ENCODE measurements at regions not wholly inside any gene's neighbourhood (a gene's known extent, or its start where the extent isn't known, plus 50 kb on each side); places are given as distances from the start of the nearest gene placed in this dataset.

- no peaks in the 10 kb centered on the region; the same call in 1 of the 2 replicates for H3K4me1 ChIP-seq (ENCODE audit: insufficient read depth)
- H3K4me3 ChIP-seq: no peak overlapping the region
- Mint-ChIP-seq H3K9me3 (no peaks in the 10 kb centered on the region; the same call in 2 of the 3 replicates), H3K27me3 (ENCODE audit: insufficient read depth, low read depth, poor library complexity) (peaks cover 5% of the 10 kb centered on the region), H3K4me1 (peaks cover 22% of the 10 kb centered on the region), H3K27ac (no peak overlapping the region), H3K4me3 (no peak overlapping the region), H3K36me3 (ENCODE audit: low read depth) (no peaks in the 10 kb centered on the region)
- H3K36me3 ChIP-seq (ENCODE audit: insufficient read depth): no peaks in the 10 kb centered on the region
- H3K27me3 ChIP-seq (ENCODE audit: insufficient read depth): no peaks in the 10 kb centered on the region
- H4K20me1 ChIP-seq (replicated peaks; ENCODE audit: insufficient read depth): no peaks in the 10 kb centered on the region
- TF ChIP-seq POLR2AphosphoS5 (IDR thresholded peaks at IDR 0.05; ENCODE audit: low read depth) (no peak), STAT1 (IDR thresholded peaks at IDR 0.05; ENCODE audit: unreplicated experiment) (no peak), JUNB (IDR thresholded peaks at IDR 0.05; ENCODE audit: unreplicated experiment) (no peak), EZH2phosphoT487 (IDR thresholded peaks at IDR 0.05; ENCODE audit: unreplicated experiment) (no peak), ZNF114 (CRISPR knock-in tag; IDR thresholded peaks at IDR 0.05) (no peak), EZH2 (IDR thresholded peaks at IDR 0.05; ENCODE audit: low read depth, unreplicated experiment) (no peak), CREB1 (CRISPR knock-in tag; IDR thresholded peaks at IDR 0.05; ENCODE audit: low read depth) (no peak), NANOG (IDR thresholded peaks at IDR 0.05; ENCODE audit: borderline replicate concordance) (no peak), ZNF331 (CRISPR knock-in tag; IDR thresholded peaks at IDR 0.05; ENCODE audit: low read depth) (no peak)
- TF ChIP-seq, protein P1, sequence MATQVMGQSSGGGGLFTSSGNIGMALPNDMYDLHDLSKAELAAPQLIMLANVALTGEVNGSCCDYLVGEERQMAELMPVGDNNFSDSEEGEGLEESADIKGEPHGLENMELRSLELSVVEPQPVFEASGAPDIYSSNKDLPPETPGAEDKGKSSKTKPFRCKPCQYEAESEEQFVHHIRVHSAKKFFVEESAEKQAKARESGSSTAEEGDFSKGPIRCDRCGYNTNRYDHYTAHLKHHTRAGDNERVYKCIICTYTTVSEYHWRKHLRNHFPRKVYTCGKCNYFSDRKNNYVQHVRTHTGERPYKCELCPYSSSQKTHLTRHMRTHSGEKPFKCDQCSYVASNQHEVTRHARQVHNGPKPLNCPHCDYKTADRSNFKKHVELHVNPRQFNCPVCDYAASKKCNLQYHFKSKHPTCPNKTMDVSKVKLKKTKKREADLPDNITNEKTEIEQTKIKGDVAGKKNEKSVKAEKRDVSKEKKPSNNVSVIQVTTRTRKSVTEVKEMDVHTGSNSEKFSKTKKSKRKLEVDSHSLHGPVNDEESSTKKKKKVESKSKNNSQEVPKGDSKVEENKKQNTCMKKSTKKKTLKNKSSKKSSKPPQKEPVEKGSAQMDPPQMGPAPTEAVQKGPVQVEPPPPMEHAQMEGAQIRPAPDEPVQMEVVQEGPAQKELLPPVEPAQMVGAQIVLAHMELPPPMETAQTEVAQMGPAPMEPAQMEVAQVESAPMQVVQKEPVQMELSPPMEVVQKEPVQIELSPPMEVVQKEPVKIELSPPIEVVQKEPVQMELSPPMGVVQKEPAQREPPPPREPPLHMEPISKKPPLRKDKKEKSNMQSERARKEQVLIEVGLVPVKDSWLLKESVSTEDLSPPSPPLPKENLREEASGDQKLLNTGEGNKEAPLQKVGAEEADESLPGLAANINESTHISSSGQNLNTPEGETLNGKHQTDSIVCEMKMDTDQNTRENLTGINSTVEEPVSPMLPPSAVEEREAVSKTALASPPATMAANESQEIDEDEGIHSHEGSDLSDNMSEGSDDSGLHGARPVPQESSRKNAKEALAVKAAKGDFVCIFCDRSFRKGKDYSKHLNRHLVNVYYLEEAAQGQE (IDR thresholded peaks at IDR 0.05; ENCODE audit: unreplicated experiment): no peak
- TF ChIP-seq, protein P2, sequence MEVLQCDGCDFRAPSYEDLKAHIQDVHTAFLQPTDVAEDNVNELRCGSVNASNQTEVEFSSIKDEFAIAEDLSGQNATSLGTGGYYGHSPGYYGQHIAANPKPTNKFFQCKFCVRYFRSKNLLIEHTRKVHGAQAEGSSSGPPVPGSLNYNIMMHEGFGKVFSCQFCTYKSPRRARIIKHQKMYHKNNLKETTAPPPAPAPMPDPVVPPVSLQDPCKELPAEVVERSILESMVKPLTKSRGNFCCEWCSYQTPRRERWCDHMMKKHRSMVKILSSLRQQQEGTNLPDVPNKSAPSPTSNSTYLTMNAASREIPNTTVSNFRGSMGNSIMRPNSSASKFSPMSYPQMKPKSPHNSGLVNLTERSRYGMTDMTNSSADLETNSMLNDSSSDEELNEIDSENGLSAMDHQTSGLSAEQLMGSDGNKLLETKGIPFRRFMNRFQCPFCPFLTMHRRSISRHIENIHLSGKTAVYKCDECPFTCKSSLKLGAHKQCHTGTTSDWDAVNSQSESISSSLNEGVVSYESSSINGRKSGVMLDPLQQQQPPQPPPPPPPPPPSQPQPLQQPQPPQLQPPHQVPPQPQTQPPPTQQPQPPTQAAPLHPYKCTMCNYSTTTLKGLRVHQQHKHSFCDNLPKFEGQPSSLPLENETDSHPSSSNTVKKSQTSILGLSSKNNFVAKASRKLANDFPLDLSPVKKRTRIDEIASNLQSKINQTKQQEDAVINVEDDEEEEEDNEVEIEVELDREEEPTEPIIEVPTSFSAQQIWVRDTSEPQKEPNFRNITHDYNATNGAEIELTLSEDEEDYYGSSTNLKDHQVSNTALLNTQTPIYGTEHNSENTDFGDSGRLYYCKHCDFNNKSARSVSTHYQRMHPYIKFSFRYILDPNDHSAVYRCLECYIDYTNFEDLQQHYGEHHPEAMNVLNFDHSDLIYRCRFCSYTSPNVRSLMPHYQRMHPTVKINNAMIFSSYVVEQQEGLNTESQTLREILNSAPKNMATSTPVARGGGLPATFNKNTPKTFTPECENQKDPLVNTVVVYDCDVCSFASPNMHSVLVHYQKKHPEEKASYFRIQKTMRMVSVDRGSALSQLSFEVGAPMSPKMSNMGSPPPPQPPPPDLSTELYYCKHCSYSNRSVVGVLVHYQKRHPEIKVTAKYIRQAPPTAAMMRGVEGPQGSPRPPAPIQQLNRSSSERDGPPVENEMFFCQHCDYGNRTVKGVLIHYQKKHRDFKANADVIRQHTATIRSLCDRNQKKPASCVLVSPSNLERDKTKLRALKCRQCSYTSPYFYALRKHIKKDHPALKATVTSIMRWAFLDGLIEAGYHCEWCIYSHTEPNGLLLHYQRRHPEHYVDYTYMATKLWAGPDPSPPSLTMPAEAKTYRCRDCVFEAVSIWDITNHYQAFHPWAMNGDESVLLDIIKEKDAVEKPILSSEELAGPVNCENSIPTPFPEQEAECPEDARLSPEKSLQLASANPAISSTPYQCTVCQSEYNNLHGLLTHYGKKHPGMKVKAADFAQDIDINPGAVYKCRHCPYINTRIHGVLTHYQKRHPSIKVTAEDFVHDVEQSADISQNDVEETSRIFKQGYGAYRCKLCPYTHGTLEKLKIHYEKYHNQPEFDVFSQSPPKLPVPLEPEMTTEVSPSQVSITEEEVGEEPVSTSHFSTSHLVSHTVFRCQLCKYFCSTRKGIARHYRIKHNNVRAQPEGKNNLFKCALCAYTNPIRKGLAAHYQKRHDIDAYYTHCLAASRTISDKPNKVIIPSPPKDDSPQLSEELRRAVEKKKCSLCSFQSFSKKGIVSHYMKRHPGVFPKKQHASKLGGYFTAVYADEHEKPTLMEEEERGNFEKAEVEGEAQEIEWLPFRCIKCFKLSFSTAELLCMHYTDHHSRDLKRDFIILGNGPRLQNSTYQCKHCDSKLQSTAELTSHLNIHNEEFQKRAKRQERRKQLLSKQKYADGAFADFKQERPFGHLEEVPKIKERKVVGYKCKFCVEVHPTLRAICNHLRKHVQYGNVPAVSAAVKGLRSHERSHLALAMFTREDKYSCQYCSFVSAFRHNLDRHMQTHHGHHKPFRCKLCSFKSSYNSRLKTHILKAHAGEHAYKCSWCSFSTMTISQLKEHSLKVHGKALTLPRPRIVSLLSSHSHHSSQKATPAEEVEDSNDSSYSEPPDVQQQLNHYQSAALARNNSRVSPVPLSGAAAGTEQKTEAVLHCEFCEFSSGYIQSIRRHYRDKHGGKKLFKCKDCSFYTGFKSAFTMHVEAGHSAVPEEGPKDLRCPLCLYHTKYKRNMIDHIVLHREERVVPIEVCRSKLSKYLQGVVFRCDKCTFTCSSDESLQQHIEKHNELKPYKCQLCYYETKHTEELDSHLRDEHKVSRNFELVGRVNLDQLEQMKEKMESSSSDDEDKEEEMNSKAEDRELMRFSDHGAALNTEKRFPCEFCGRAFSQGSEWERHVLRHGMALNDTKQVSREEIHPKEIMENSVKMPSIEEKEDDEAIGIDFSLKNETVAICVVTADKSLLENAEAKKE (CRISPR knock-in tag; IDR thresholded peaks at IDR 0.05): no peak
- TF ChIP-seq, protein P3, sequence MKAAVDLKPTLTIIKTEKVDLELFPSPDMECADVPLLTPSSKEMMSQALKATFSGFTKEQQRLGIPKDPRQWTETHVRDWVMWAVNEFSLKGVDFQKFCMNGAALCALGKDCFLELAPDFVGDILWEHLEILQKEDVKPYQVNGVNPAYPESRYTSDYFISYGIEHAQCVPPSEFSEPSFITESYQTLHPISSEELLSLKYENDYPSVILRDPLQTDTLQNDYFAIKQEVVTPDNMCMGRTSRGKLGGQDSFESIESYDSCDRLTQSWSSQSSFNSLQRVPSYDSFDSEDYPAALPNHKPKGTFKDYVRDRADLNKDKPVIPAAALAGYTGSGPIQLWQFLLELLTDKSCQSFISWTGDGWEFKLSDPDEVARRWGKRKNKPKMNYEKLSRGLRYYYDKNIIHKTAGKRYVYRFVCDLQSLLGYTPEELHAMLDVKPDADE (IDR thresholded peaks at IDR 0.05): no peak
- TF ChIP-seq, protein P4, sequence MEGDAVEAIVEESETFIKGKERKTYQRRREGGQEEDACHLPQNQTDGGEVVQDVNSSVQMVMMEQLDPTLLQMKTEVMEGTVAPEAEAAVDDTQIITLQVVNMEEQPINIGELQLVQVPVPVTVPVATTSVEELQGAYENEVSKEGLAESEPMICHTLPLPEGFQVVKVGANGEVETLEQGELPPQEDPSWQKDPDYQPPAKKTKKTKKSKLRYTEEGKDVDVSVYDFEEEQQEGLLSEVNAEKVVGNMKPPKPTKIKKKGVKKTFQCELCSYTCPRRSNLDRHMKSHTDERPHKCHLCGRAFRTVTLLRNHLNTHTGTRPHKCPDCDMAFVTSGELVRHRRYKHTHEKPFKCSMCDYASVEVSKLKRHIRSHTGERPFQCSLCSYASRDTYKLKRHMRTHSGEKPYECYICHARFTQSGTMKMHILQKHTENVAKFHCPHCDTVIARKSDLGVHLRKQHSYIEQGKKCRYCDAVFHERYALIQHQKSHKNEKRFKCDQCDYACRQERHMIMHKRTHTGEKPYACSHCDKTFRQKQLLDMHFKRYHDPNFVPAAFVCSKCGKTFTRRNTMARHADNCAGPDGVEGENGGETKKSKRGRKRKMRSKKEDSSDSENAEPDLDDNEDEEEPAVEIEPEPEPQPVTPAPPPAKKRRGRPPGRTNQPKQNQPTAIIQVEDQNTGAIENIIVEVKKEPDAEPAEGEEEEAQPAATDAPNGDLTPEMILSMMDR (conservative IDR thresholded peaks at IDR 0.05; ENCODE audit: low read depth in 2 of 2): no peak
- H2AFZ ChIP-seq: no peak overlapping the region; the same call in 1 of the 2 replicates
- H3K27ac ChIP-seq (ENCODE audit: low read depth): no peak overlapping the region
- no peaks in the 10 kb centered on the region for H3F3A ChIP-seq (replicated peaks; ENCODE audit: low read depth)
- no peaks in the 10 kb centered on the region for H3K9me2 ChIP-seq (ENCODE audit: insufficient read depth)
- ATAC-seq (no peak), DNase-seq (ENCODE audit: low spot score) (no peak)
- no peaks in the 10 kb centered on the region for H3K79me2 ChIP-seq (replicated peaks; ENCODE audit: insufficient read depth)
- no peak overlapping the region for H3K4me2 ChIP-seq
Observed at GRCh38 chr15:100762289-100762688, 117.3 kb upstream of the ALDH1A3 start.

Measured in GM23338 (cell line).